GM19395 (cell line): ENCODE measurements at regions not wholly inside any gene's neighbourhood (a gene's known extent, or its start where the extent isn't known, plus 50 kb on each side); places are given as distances from the start of the nearest gene placed in this dataset.

Experiments used
- ATAC-seq: cut with Tn5 transposase; IDR thresholded peaks from one replicate; pipeline ENCODE4 v1.9.1; 2021; ENCODE audit warnings: mild to moderate bottlenecking, moderate library complexity; ENCODE audit not compliant: unreplicated experiment

DNA sequence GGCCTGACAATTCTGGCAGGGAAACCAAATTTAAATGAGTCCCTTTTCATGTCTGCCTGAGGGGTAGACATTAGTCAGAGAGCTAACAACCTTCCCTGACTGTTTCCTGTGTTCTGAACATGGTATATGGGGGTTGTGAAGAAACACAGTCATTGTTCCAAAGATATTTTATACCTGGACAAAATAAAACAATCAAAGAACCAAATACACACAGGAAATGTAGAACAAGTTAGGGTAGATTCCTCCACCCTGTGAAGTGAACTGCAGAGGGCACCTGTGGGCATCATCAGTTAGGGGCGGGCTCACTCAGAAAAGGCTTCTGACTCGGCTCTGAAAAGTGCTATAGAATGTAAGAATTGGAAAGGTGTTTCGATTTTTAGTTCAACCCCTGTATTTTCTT lies 231.9 kb upstream of the CADM1 start:
- no peak for ATAC-seq

DNA sequence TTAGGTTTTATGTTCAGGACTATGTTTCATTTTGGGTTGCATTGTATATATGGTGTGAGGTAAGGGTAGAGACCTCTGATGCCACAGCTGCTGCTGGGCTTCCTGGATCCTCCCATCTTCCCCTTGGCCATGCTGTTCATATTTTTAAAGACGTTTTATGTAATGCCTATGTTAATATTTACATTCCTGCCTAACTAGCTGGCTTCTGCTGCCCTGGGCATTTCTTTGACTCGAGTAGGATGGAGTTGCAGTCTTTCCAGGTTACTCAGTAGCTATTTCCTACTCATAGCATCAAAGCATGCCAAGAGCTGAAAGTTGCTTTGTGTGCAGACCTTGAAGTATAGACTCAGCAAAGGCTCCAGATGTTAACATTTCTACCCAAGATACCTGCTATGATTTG lies 220.5 kb upstream of the CADM1 start:
- ATAC-seq: no peak

- ATAC-seq: no peak
Observed at GRCh38 chr11:115722711-115723110, 218.5 kb upstream of the CADM1 start.

DNA sequence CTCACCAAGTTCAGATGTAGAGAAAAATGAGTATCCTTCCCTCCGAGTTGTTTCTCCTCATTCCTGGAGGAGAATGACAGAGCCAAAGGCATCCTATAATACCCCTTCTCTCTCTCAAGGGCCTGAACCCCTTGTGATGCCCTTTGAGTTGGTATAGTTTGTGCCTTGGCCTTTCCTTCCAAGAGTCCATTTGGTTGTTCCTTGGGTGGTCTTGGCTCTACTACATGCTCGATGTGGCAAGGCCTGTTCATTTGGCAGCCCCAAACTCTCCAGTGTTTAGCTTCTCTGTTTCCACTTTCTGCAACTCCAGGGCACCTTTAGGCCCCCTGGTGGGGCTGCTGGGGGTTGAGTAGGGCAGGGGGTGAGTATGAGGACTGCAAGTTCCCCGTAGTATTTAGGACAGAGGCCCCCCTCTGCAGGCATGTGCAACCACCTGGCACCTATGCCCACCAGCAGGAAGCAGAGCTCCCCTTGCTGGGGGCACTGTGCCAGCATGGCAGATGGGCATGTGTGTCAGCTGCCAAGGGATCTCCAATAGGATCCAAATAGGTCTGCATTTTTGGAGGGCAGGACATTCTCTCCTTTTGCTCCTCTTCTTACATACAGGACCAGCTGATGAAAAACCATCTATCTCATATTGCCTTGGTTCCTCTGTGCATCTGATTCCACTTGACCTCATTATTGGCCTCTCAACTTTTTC lies 217.2 kb upstream of the CADM1 start:
- ATAC-seq: no peak

- ATAC-seq: no peak
Observed at GRCh38 chr11:115720602-115721245, 216.5 kb upstream of the CADM1 start.

DNA sequence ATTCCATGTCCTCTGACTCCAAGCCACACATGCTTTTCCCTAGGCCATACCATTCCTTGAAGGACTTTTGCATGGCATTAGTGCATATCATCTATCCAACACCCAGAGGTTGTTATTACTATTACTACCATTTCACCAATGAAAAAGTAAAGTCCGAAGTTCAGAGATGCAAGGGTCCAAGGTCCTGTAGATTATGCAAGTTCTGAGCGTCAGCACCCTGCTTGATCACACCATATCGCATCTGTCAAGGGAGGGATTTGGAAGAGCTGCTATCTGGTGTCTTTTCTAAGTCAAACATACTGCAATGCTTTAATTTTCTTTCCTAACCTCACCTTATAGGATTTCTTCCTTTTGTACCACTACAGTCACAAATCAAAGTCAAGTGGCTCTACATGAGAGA lies 214.7 kb upstream of the CADM1 start:
- ATAC-seq: no peak

DNA sequence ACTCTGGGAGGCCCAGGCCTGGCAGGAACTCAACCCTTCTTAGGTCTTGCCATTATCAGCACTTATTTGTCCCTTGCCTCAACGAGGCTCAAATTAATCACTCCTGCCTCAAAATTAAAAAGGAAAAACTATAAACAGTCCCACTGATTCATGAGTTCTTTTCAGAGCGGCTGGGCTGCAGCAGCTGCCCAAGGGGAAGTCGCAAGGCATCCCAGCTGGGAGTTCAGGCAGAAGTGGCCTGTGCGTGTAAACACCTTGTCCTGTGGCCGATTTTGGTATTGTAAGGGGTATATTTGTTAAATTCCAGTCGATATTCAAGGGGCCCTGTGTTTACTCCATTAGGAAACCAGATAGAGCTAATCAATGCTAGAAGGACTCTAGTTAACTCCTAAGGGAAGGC lies 213.9 kb upstream of the CADM1 start:
- no peak for ATAC-seq

DNA sequence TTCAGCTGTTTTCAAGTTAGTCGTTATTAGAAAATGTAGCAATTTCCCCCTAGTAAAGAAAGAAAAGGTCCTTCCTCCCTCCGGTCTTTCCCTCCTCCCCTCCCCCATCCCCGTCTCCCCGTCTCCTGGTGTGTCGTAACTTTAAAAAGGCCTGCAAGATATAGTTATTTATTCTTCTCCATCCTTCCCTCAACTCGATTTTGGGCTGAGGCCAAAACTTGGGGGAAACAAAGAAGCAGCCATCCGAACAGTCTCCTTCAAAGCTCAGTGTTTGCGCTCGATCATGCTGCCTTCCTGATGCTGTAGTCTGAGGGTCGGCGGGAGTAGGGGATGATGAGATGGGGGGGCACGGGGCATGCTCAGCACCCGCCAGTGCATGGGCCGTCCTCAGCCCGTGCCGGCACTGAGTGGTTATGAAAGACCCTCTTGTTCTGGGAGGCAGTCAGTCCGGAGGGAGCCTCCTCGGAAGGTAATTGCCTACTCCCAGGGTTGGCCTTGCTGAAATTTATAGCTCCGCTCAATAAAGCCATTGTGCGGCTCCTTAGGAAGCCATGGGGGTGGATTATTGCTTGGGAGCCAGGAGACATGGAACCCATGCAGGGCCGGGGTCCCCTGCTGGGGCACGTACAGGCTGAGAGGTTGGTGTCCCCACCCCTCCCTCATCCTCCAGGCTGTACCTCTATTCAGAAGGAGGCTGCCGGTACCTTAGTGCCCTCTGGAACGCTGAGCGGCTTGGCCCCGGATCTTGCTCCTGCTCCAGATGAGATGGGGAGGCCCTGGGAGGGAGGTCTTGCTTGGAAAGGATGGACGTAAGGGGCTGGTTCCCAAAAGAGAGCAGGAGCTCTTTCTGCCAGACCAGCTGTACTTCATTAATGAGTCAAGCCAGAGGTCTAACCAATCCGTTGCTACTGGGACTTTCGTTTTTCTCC lies 212.7 kb upstream of the CADM1 start:
- ATAC-seq: no peak

GRCh38 chr11:115716080-115716479 lies 211.9 kb upstream of the CADM1 start:
- ATAC-seq: no peak

DNA sequence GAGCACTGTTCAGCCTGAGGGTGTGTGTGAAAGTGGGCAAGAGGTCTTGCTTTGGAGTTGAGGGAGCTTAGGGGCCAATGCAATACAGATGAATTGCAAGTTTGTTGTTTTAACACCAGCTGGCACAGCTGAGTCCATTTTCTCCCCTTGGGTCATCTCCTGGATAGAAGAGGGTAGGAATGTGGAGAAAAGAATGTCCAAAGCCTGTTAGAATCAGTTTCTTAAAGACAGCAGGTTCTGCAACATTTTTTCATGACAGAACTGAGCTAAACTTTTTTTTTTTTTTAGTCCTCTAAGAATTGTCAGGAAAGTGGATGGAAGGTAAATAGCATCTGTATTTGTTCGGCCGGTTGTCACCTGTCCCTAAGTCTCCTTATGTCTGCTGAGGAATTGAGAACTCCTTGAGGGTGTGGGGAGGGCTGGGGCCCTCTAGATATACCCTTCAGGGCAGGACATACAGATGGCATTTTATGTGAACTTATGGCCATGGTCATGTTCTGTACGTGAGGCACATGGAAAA lies 211.1 kb upstream of the CADM1 start:
- ATAC-seq: no peak

GRCh38 chr11:115712296-115712695 lies 208.1 kb upstream of the CADM1 start:
- no peak for ATAC-seq

GRCh38 chr11:115710980-115711379 lies 206.8 kb upstream of the CADM1 start:
- no peak for ATAC-seq

GRCh38 chr11:115710426-115710825 lies 206.2 kb upstream of the CADM1 start:
- no peak for ATAC-seq

GRCh38 chr11:115709297-115709696 lies 205.1 kb upstream of the CADM1 start:
- ATAC-seq: no peak

DNA sequence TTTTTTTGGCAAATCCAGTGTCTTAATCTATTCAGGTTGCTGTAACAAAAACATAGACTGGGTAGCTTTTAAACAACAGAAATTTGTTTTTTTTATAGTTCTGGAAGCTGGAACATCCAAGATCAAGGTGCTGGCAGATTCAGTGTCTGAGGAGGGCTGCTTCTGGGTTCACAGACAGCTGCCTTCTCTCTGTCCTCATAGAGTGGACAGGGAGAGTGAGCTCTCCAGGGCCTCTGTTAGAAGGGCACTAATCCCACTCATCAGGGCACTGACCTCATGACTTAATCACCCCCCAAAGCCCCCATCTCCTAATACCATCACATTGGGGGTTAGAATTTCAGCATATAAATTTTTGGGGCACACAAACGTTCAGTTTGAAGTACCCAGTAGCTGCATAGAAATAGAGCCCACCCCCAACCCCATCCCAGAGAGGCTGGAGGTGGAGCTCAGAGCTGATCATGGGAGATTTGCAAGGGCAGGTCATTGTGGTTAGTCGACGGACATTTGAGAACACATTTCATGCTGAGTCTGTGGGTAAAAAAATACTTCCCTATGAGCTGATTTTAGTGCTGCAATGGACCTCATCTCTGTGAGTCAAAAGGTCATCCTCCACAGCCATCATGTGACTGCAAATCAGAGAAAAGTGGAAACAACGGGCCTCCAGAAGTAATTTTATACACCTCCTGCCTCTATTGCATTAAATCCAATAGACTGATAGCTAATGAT lies 203.1 kb upstream of the CADM1 start:
- ATAC-seq: no peak

- no peak for ATAC-seq
Observed at GRCh38 chr11:115706626-115707135, 202.5 kb upstream of the CADM1 start.

- no peak for ATAC-seq
Observed at GRCh38 chr11:115705200-115705599, 201.0 kb upstream of the CADM1 start.

DNA sequence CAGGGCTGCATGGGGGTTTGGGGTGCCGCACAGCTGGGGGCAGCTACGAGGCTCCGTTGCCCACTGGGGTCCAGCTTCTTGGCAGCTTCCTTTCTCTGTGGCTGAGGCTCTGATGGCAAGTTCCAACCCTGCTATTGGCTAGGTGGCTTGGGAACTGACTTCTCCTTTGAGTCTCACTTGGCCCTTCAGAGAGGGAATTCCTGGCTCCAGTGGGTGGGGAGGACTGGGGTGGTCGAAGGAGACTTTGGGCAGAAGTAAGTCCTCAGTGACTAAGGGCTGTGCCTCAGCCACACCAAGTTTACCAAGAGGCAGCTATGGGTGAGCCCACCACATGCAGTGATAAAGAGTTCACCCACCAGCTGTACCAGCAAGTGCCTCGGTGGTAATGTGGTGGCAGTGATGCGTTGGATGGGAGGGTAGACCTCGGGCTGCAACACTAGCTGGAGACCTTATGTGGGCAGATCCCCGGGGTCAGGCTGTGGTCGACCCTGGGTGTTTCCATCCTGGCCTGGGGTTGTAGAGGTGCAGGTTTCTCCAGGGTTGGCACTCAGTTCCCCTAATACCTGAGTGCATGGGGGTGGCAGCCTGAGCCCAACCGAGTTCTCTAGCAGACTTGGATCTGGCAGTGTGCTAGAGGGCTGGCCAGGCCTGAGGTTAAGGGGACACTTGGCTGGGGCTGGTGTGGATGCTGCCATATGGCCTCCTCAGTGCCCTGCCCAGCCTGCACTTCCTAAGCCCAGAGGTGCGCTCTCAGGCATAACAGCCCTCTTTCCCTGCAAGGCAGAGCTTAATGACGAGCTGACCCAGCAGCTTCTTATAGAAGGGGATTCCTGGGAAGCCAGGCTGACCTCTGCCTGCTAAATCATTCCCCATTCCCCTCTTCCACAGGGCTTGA lies 197.0 kb upstream of the CADM1 start:
- no peak for ATAC-seq

DNA sequence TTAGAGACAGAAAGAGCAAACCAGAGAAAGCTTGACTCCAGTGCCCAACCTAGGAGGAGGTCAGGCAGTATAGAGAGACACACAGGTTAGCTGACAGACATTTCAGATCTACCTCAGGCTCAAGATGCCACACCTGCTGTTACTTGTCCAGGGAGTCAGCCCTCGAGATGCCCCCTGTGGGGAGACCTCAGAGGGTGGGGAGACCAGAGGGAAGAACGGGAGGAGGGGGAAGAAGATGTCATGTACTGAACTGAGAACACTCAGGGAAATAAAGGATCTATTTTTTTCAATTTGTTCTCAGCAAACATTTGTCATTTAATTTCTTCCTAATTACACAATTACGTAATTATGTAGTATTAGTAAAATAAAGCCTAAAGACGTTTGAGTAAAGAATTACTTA lies 196.3 kb upstream of the CADM1 start:
- no peak for ATAC-seq

- ATAC-seq: no peak
Observed at GRCh38 chr11:115699733-115700132, 195.5 kb upstream of the CADM1 start.
